Neural progenitor cell (in vitro differentiated cells): ENCODE measurements at regions not wholly inside any gene's neighbourhood (a gene's known extent, or its start where the extent isn't known, plus 50 kb on each side); places are given as distances from the start of the nearest gene placed in this dataset.

Experiments used
- DNase-seq: peaks from one replicate; pipeline ENCODE4 v3.0.0-alpha.2; 2016; ENCODE audit warnings: low spot score
- H2AFZ ChIP-seq: fragments of 200-600 bp; sonication (generic); replicated peaks from 2 replicates; pipeline ENCODE4 v1.6.1; 2016; ENCODE audit warnings: antibody characterized with exemption
- H3F3A ChIP-seq: fragments of 200-600 bp; sonication (generic); 2 replicates; pipeline ENCODE4 v1.6.1; 2016; ENCODE audit warnings: antibody characterized with exemption, low read depth
- H3K27ac ChIP-seq: fragments of 200-600 bp; sonication (generic); 2 replicates; pipeline ENCODE4 v1.5.1; 2016; ENCODE audit warnings: mild to moderate bottlenecking
- H3K27me3 ChIP-seq: fragments of 200-600 bp; sonication (generic); 2 replicates; pipeline ENCODE4 v1.6.1; 2016; ENCODE audit warnings: mild to moderate bottlenecking, moderate library complexity
- H3K36me3 ChIP-seq: fragments of 200-600 bp; sonication (generic); 2 replicates; pipeline ENCODE4 v1.5.1; 2016
- H3K4me1 ChIP-seq: fragments of 200-600 bp; sonication (generic); 2 replicates; pipeline ENCODE4 v1.6.1; 2016; ENCODE audit warnings: mixed run types
- H3K4me2 ChIP-seq: fragments of 200-600 bp; sonication (generic); 2 replicates; pipeline ENCODE4 v1.6.1; 2016
- H3K4me3 ChIP-seq: fragments of 200-600 bp; sonication (generic); 2 replicates; pipeline ENCODE4 v1.5.1; 2016
- H3K79me2 ChIP-seq: fragments of 200-600 bp; sonication (generic); 2 replicates; pipeline ENCODE4 v1.6.1; 2016; ENCODE audit warnings: low read depth
- H3K9ac ChIP-seq: fragments of 200-600 bp; sonication (generic); 2 replicates; pipeline ENCODE4 v1.6.1; 2016
- H3K9me3 ChIP-seq: fragments of 200-600 bp; sonication (generic); 2 replicates; pipeline ENCODE4 v1.5.1; 2016; ENCODE audit warnings: low read depth
- H4K20me1 ChIP-seq: fragments of 200-600 bp; sonication (generic); 2 replicates; pipeline ENCODE4 v1.6.1; 2016; ENCODE audit warnings: low read depth
- H3K27ac Mint-ChIP-seq: 3 replicates; pipeline ENCODE4 v1.8.0; 2021; ENCODE audit warnings: mixed read lengths
- H3K27me3 Mint-ChIP-seq: 2 replicates; pipeline ENCODE4 v1.8.0; 2022; ENCODE audit warnings: low read depth, mild to moderate bottlenecking, inconsistent platforms, moderate library complexity, mixed read lengths; ENCODE audit not compliant: insufficient read depth
- H3K36me3 Mint-ChIP-seq: 3 replicates; pipeline ENCODE4 v1.8.0; 2021; ENCODE audit warnings: mixed read lengths
- H3K4me1 Mint-ChIP-seq: 3 replicates; pipeline ENCODE4 v1.8.0; 2021; ENCODE audit warnings: mixed read lengths
- H3K4me3 Mint-ChIP-seq: 3 replicates; pipeline ENCODE4 v1.8.0; 2021; ENCODE audit warnings: mild to moderate bottlenecking, moderate library complexity, mixed read lengths
- H3K9me3 Mint-ChIP-seq: 3 replicates; pipeline ENCODE4 v1.8.0; 2020; ENCODE audit warnings: mixed read lengths
- EZH2 ChIP-seq: fragments of 200-600 bp; sonication (generic); IDR thresholded peaks from 2 replicates; pipeline ENCODE4 v1.6.1; 2017; ENCODE audit warnings: antibody characterized with exemption, mild to moderate bottlenecking, moderate library complexity
- EZH2phosphoT487 ChIP-seq: fragments of 200-600 bp; sonication (generic); IDR thresholded peaks from 2 replicates; pipeline ENCODE4 v1.6.1; 2017; ENCODE audit warnings: antibody characterized with exemption
- TF ChIP-seq, protein P1 (sequence below): fragments of 200-600 bp; sonication (generic); IDR thresholded peaks from 2 replicates; pipeline ENCODE4 v1.5.1; 2017; ENCODE audit warnings: antibody characterized with exemption, mild to moderate bottlenecking

DNA sequence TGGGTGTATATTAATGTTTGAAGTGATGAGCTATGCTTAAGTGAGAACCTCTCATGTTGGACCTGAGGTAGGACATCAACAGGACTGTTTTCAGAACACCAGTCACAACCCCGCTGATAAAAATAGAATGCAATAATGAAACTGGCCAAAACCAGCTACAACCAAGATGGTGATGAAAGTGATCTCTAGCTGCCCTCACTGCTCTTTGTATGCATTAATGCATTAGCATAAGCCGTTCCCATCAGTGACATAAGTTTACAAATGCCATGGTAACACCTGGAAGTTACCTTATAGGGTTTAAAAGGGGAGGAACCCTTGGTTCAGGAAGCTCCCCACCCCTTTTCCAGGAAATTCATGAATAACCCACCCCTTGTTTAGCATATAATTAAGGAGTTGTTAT, 672.5 kb upstream of the EEF2KMT start:
- H3K4me3 Mint-ChIP-seq = no peak overlapping the region
- TF ChIP-seq EZH2 = no peak
- TF ChIP-seq, protein P1, sequence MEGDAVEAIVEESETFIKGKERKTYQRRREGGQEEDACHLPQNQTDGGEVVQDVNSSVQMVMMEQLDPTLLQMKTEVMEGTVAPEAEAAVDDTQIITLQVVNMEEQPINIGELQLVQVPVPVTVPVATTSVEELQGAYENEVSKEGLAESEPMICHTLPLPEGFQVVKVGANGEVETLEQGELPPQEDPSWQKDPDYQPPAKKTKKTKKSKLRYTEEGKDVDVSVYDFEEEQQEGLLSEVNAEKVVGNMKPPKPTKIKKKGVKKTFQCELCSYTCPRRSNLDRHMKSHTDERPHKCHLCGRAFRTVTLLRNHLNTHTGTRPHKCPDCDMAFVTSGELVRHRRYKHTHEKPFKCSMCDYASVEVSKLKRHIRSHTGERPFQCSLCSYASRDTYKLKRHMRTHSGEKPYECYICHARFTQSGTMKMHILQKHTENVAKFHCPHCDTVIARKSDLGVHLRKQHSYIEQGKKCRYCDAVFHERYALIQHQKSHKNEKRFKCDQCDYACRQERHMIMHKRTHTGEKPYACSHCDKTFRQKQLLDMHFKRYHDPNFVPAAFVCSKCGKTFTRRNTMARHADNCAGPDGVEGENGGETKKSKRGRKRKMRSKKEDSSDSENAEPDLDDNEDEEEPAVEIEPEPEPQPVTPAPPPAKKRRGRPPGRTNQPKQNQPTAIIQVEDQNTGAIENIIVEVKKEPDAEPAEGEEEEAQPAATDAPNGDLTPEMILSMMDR = no peak
- TF ChIP-seq EZH2phosphoT487 = no peak

DNA sequence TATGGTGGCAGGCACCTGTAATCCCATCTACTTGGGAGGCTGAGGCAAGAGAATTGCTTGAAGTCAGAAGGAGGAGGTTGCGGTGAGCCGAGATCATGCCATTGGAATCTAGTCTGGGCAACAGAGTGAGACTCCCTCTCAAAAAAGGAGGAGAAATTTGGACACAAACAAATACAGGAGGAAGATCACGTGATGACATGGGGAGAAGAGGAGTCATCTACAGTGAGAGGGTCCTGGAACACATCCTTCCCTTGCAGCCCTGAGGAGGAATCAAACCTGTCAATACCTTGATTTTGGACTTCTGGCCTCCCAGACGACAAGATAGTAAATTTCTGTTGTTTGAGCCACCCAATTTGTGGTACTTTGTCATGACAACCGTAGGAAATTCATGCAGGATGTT, 671.9 kb upstream of the EEF2KMT start:
- Histone ChIP-seq H3K4me2 (no peak overlapping the region), H3F3A (no peaks in the 10 kb centered on the region), H2AFZ (no peak overlapping the region), H3K27me3 (no peaks in the 10 kb centered on the region), H3K79me2 (no peaks in the 10 kb centered on the region), H3K4me1 (no peaks in the 10 kb centered on the region), H3K36me3 (no peaks in the 10 kb centered on the region), H3K4me3 (no peak overlapping the region), H4K20me1 (no peaks in the 10 kb centered on the region), H3K9me3 (no peaks in the 10 kb centered on the region), H3K9ac (no peak overlapping the region), H3K27ac (no peak overlapping the region)
- Mint-ChIP-seq H3K36me3 (no peaks in the 10 kb centered on the region), H3K27ac (no peak overlapping the region), H3K4me3 (no peak overlapping the region), H3K9me3 (peaks cover 2% of the 10 kb centered on the region), H3K27me3 (peaks cover 2% of the 10 kb centered on the region), H3K4me1 (no peaks in the 10 kb centered on the region)
- no peak for DNase-seq
- TF ChIP-seq EZH2phosphoT487 (no peak), EZH2 (no peak)
- TF ChIP-seq, protein P1 = no peak

More for the DNA sequence above, 672.5 kb upstream of the EEF2KMT start:
- no peak overlapping the region for H3K27ac Mint-ChIP-seq
- Histone ChIP-seq H3K4me1 (no peaks in the 10 kb centered on the region), H3K9ac (no peak overlapping the region), H3K4me3 (no peak overlapping the region), H3K27ac (no peak overlapping the region), H3K79me2 (no peaks in the 10 kb centered on the region), H3K36me3 (no peaks in the 10 kb centered on the region), H3K27me3 (no peaks in the 10 kb centered on the region), H3K4me2 (no peak overlapping the region), H4K20me1 (no peaks in the 10 kb centered on the region), H3K9me3 (no peaks in the 10 kb centered on the region), H3F3A (no peaks in the 10 kb centered on the region), H2AFZ (no peak overlapping the region)
- peaks cover 2% of the 10 kb centered on the region for H3K9me3 Mint-ChIP-seq
- H3K27me3 Mint-ChIP-seq = peaks cover 2% of the 10 kb centered on the region
- H3K4me1 Mint-ChIP-seq = no peaks in the 10 kb centered on the region
- DNase-seq = no peak
- no peaks in the 10 kb centered on the region for H3K36me3 Mint-ChIP-seq

DNA sequence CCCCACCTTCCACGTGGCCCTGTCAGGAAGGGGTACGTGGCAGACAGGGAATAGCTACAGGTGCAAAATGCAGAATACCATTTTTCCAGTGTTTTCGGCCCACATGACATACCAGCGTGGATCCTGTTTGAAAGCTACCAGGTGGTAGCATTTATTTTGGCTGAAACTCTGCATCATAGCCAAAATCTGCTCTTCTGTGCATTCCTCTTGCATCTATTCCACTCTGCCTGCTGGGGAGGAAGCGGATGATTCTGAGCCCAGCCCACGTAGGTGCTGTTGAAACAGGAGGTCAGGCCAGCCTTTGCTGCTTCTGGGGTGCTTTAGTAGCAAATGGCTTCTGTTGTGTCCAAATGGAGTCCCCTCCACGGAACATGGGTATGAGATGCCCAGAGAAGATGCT, 670.9 kb upstream of the EEF2KMT start:
- Histone ChIP-seq H3K4me3 (no peak overlapping the region), H3F3A (no peaks in the 10 kb centered on the region), H3K27ac (no peak overlapping the region), H3K9ac (no peak overlapping the region), H4K20me1 (no peaks in the 10 kb centered on the region), H3K4me1 (no peaks in the 10 kb centered on the region), H3K79me2 (no peaks in the 10 kb centered on the region), H3K9me3 (no peaks in the 10 kb centered on the region), H3K36me3 (no peaks in the 10 kb centered on the region), H2AFZ (no peak overlapping the region), H3K27me3 (no peaks in the 10 kb centered on the region), H3K4me2 (no peak overlapping the region)
- peaks cover 2% of the 10 kb centered on the region for H3K9me3 Mint-ChIP-seq
- H3K4me3 Mint-ChIP-seq = no peak overlapping the region
- no peak overlapping the region for H3K27ac Mint-ChIP-seq
- TF ChIP-seq, protein P1 = no peak
- TF ChIP-seq EZH2phosphoT487 (no peak), EZH2 (no peak)
- peaks cover 2% of the 10 kb centered on the region for H3K27me3 Mint-ChIP-seq
- H3K4me1 Mint-ChIP-seq = no peaks in the 10 kb centered on the region
- H3K36me3 Mint-ChIP-seq = no peaks in the 10 kb centered on the region
- no peak for DNase-seq

DNA sequence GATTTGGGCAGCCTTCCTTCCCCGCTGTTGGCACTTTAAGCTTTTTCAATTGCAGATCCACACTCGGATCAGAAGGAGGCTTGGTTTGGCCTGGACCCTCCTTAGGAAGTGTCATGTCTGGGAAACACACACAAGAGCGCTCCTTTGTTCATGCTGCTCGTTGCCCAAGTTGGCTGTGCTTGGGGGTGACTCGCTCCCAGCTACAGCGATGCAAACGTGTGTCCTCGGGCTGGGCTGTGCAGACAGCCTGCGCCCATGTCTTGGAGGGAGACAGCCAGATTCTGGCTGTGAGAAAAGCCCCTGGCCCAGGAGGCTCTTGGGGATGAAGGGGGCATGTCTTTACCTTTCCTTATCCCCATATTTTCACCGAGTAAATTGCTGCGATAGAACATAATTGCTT, 665.6 kb upstream of the EEF2KMT start:
- Mint-ChIP-seq H3K27ac (no peak overlapping the region), H3K36me3 (no peaks in the 10 kb centered on the region)
- TF ChIP-seq EZH2 = no peak
- TF ChIP-seq, protein P1 = no peak
- TF ChIP-seq EZH2phosphoT487 = no peak

More for the DNA sequence above, 665.6 kb upstream of the EEF2KMT start:
- no peaks in the 10 kb centered on the region for H3K27me3 Mint-ChIP-seq
- H3F3A ChIP-seq = no peaks in the 10 kb centered on the region
- no peak overlapping the region for H3K27ac ChIP-seq
- H3K9me3 Mint-ChIP-seq = peaks cover 2% of the 10 kb centered on the region
- H3K4me3 ChIP-seq = no peak overlapping the region
- DNase-seq = no peak
- H3K4me3 Mint-ChIP-seq = no peak overlapping the region
- no peaks in the 10 kb centered on the region for H4K20me1 ChIP-seq
- H3K27me3 ChIP-seq = no peaks in the 10 kb centered on the region
- no peaks in the 10 kb centered on the region for H3K4me1 ChIP-seq
- no peaks in the 10 kb centered on the region for H3K4me1 Mint-ChIP-seq
- H3K36me3 ChIP-seq = no peaks in the 10 kb centered on the region
- peak overlapping the region; percentile 68 for H2AFZ ChIP-seq
- H3K4me2 ChIP-seq = no peak overlapping the region
- no peaks in the 10 kb centered on the region for H3K79me2 ChIP-seq
- no peaks in the 10 kb centered on the region for H3K9me3 ChIP-seq
- H3K9ac ChIP-seq = no peak overlapping the region
